SJSA1 (cell line): ENCODE measurements at regions not wholly inside any gene's neighbourhood (a gene's known extent, or its start where the extent isn't known, plus 50 kb on each side); places are given as distances from the start of the nearest gene placed in this dataset.
"Not testable (repeated sequence)": the region's sequence is repeated elsewhere in the genome, so short reads cannot be mapped to it uniquely, and the experiment has no call there.

ENCODE experiments used
- DNase-seq, 2 experiments: peaks; one replicate each; pipeline ENCODE4 v3.0.0-alpha.2; 2015 to 2020; ENCODE audit warnings: low spot score in 2 of 2, low read depth in 1 of 2
- H3K27ac ChIP-seq: fragments of 250-450 bp; sonication (Bioruptor Pico); 2 replicates; pipeline ENCODE4 v1.5.1; 2020; ENCODE audit warnings: mild to moderate bottlenecking, moderate library complexity
- H3K27me3 ChIP-seq: fragments of 250-450 bp; sonication (Bioruptor Pico); replicated peaks from 2 replicates; pipeline ENCODE4 v1.5.1; 2020; ENCODE audit warnings: mild to moderate bottlenecking, moderate library complexity
- H3K36me3 ChIP-seq: fragments of 250-450 bp; sonication (Bioruptor Pico); 2 replicates; pipeline ENCODE4 v1.5.1; 2020; ENCODE audit warnings: mild to moderate bottlenecking
- H3K4me1 ChIP-seq: fragments of 250-450 bp; sonication (Bioruptor Pico); replicated peaks from 2 replicates; pipeline ENCODE4 v1.6.1; 2021; ENCODE audit warnings: mild to moderate bottlenecking
- H3K4me3 ChIP-seq: fragments of 250-450 bp; sonication (Bioruptor Pico); 2 replicates; pipeline ENCODE4 v1.5.1; 2020; ENCODE audit warnings: mild to moderate bottlenecking
- H3K9me3 ChIP-seq: fragments of 250-450 bp; sonication (Bioruptor Pico); replicated peaks from 2 replicates; pipeline ENCODE4 v1.5.1; 2020; ENCODE audit warnings: mild to moderate bottlenecking

GRCh38 chr5:19266791-19267190 lies 721.2 kb downstream of the CDH18 start:
- no peaks in the 10 kb centered on the region for H3K4me1 ChIP-seq
- no peaks in the 10 kb centered on the region for H3K36me3 ChIP-seq
- H3K9me3 ChIP-seq = peaks cover under 1% of the 10 kb centered on the region; the same call in 1 of the 2 replicates
- H3K4me3 ChIP-seq = no peak overlapping the region
- no peaks in the 10 kb centered on the region for H3K27me3 ChIP-seq
- H3K27ac ChIP-seq = no peak overlapping the region
- DNase-seq = no peak

GRCh38 chr5:19270153-19270552 lies 717.8 kb downstream of the CDH18 start:
- DNase-seq = no peak
- Histone ChIP-seq H3K4me3 (no peak overlapping the region), H3K4me1 (no peaks in the 10 kb centered on the region), H3K9me3 (no peaks in the 10 kb centered on the region; the same call in 1 of the 2 replicates), H3K27me3 (no peaks in the 10 kb centered on the region), H3K36me3 (no peaks in the 10 kb centered on the region), H3K27ac (no peak overlapping the region)

GRCh38 chr5:19274578-19274977 lies 713.4 kb downstream of the CDH18 start:
- DNase-seq = no peak
- H3K36me3 ChIP-seq = no peaks in the 10 kb centered on the region
- no peak overlapping the region for H3K27ac ChIP-seq
- no peaks in the 10 kb centered on the region for H3K4me1 ChIP-seq
- no peaks in the 10 kb centered on the region for H3K27me3 ChIP-seq
- peaks cover 4% of the 10 kb centered on the region; the same call in 1 of the 2 replicates for H3K9me3 ChIP-seq
- no peak overlapping the region for H3K4me3 ChIP-seq

GRCh38 chr5:19285286-19285685 lies 702.7 kb downstream of the CDH18 start:
- no peaks in the 10 kb centered on the region for H3K4me1 ChIP-seq
- H3K27me3 ChIP-seq = no peaks in the 10 kb centered on the region
- no peaks in the 10 kb centered on the region for H3K36me3 ChIP-seq
- H3K4me3 ChIP-seq = no peak overlapping the region
- peaks cover 7% of the 10 kb centered on the region for H3K9me3 ChIP-seq
- no peak overlapping the region for H3K27ac ChIP-seq
- no peak for DNase-seq

GRCh38 chr5:19287548-19288277 lies 700.3 kb downstream of the CDH18 start:
- not testable (repeated sequence) for H3K4me1 ChIP-seq, H3K36me3 ChIP-seq, DNase-seq, H3K9me3 ChIP-seq, H3K4me3 ChIP-seq, H3K27me3 ChIP-seq, H3K27ac ChIP-seq

GRCh38 chr5:19288311-19288710 lies 699.7 kb downstream of the CDH18 start:
- not testable (repeated sequence) for H3K27me3 ChIP-seq, DNase-seq, H3K4me1 ChIP-seq, H3K4me3 ChIP-seq, H3K27ac ChIP-seq, H3K36me3 ChIP-seq, H3K9me3 ChIP-seq

- no peaks in the 10 kb centered on the region for H3K36me3 ChIP-seq
- no peaks in the 10 kb centered on the region for H3K27me3 ChIP-seq
- no peaks in the 10 kb centered on the region for H3K4me1 ChIP-seq
- H3K9me3 ChIP-seq = 0 out of 2 replicates have a peak, but pooled peaks cover 2% of the 10 kb centered on the region
- H3K27ac ChIP-seq = no peak overlapping the region
- H3K4me3 ChIP-seq = no peak overlapping the region
- DNase-seq = no peak
Observed at GRCh38 chr5:19297934-19298333, 690.1 kb downstream of the CDH18 start.

GRCh38 chr5:19301271-19301670 lies 686.7 kb downstream of the CDH18 start:
- no peak for DNase-seq
- Histone ChIP-seq H3K36me3 (no peaks in the 10 kb centered on the region), H3K27ac (no peak overlapping the region), H3K9me3 (0 out of 2 replicates have a peak, but pooled peaks cover 2% of the 10 kb centered on the region), H3K4me1 (no peaks in the 10 kb centered on the region), H3K4me3 (no peak overlapping the region), H3K27me3 (no peaks in the 10 kb centered on the region)

- Histone ChIP-seq H3K27ac (no peak overlapping the region), H3K4me1 (no peaks in the 10 kb centered on the region), H3K4me3 (no peak overlapping the region), H3K9me3 (peaks cover 6% of the 10 kb centered on the region; the same call in 1 of the 2 replicates), H3K36me3 (no peaks in the 10 kb centered on the region), H3K27me3 (no peaks in the 10 kb centered on the region)
- no peak for DNase-seq
Observed at GRCh38 chr5:19314840-19315239, 673.2 kb downstream of the CDH18 start.

GRCh38 chr5:19319252-19319651 lies 668.7 kb downstream of the CDH18 start:
- H3K9me3 ChIP-seq = peaks cover 4% of the 10 kb centered on the region; the same call in 1 of the 2 replicates
- H3K36me3 ChIP-seq = no peaks in the 10 kb centered on the region
- no peak overlapping the region for H3K27ac ChIP-seq
- H3K27me3 ChIP-seq = no peaks in the 10 kb centered on the region
- no peaks in the 10 kb centered on the region for H3K4me1 ChIP-seq
- no peak overlapping the region for H3K4me3 ChIP-seq
- DNase-seq = no peak

- H3K9me3 ChIP-seq = no peaks in the 10 kb centered on the region
- no peak overlapping the region for H3K4me3 ChIP-seq
- no peaks in the 10 kb centered on the region for H3K4me1 ChIP-seq
- no peak overlapping the region for H3K27ac ChIP-seq
- H3K36me3 ChIP-seq = no peaks in the 10 kb centered on the region
- DNase-seq = no peak
- H3K27me3 ChIP-seq = no peaks in the 10 kb centered on the region
Observed at GRCh38 chr5:19322716-19323485, 665.1 kb downstream of the CDH18 start.

- Histone ChIP-seq H3K36me3 (no peaks in the 10 kb centered on the region), H3K27ac (no peak overlapping the region), H3K27me3 (no peaks in the 10 kb centered on the region), H3K9me3 (no peaks in the 10 kb centered on the region; the same call in 1 of the 2 replicates), H3K4me1 (no peaks in the 10 kb centered on the region), H3K4me3 (no peak overlapping the region)
- DNase-seq = no peak
Observed at GRCh38 chr5:19334278-19334677, 653.7 kb downstream of the CDH18 start.

- Histone ChIP-seq H3K27me3 (no peaks in the 10 kb centered on the region), H3K27ac (no peak overlapping the region), H3K4me1 (no peaks in the 10 kb centered on the region), H3K36me3 (no peaks in the 10 kb centered on the region), H3K9me3 (no peaks in the 10 kb centered on the region), H3K4me3 (no peak overlapping the region)
- no peak for DNase-seq
Observed at GRCh38 chr5:19342942-19343341, 645.1 kb downstream of the CDH18 start.

GRCh38 chr5:19352120-19352519 lies 635.9 kb downstream of the CDH18 start:
- no peaks in the 10 kb centered on the region for H3K9me3 ChIP-seq
- DNase-seq = no peak
- no peaks in the 10 kb centered on the region for H3K36me3 ChIP-seq
- no peaks in the 10 kb centered on the region for H3K27me3 ChIP-seq
- H3K27ac ChIP-seq = no peak overlapping the region
- no peak overlapping the region for H3K4me3 ChIP-seq
- no peaks in the 10 kb centered on the region for H3K4me1 ChIP-seq
